Neuronal stem cell (in vitro differentiated cells): ENCODE measurements at regions not wholly inside any gene's neighbourhood (a gene's known extent, or its start where the extent isn't known, plus 50 kb on each side); places are given as distances from the start of the nearest gene placed in this dataset.

ENCODE experiments used
- DNase-seq: peaks from one replicate; pipeline ENCODE4 v3.0.0-alpha.2; 2013; ENCODE audit warnings: low spot score
- H2AFZ ChIP-seq: one replicate; pipeline ENCODE4 v1.6.1; 2013; ENCODE audit warnings: mild to moderate bottlenecking, low read length, inconsistent platforms
- H2AK5ac ChIP-seq: 2 replicates; pipeline ENCODE4 v1.6.1; 2013; ENCODE audit warnings: low read depth, mild to moderate bottlenecking, inconsistent platforms, low read length, moderate library complexity, mixed read lengths
- H2BK120ac ChIP-seq: 2 replicates; pipeline ENCODE4 v1.6.1; 2013; ENCODE audit warnings: low read depth, mild to moderate bottlenecking, inconsistent platforms, low read length, moderate library complexity, mixed read lengths
- H2BK12ac ChIP-seq: one replicate; pipeline ENCODE4 v1.6.1; 2013; ENCODE audit warnings: low read length, inconsistent platforms
- H2BK15ac ChIP-seq: 2 replicates; pipeline ENCODE4 v1.6.1; 2013; ENCODE audit warnings: mild to moderate bottlenecking, low read length, inconsistent platforms, mixed read lengths
- H2BK5ac ChIP-seq: one replicate; pipeline ENCODE4 v1.6.1; 2013; ENCODE audit warnings: inconsistent platforms, mild to moderate bottlenecking, low read length, moderate library complexity
- H3K14ac ChIP-seq: one replicate; pipeline ENCODE4 v1.6.1; 2013; ENCODE audit warnings: low read length, inconsistent platforms
- H3K18ac ChIP-seq: 2 replicates; pipeline ENCODE4 v1.6.1; 2013; ENCODE audit warnings: low read length, inconsistent platforms
- H3K23ac ChIP-seq: 2 replicates; pipeline ENCODE4 v1.6.1; 2013; ENCODE audit warnings: low read depth, mild to moderate bottlenecking, mixed read lengths, low read length, inconsistent platforms; ENCODE audit not compliant: poor library complexity
- H3K27ac ChIP-seq: replicated peaks from 3 replicates; pipeline ENCODE4 v1.5.1; 2013; ENCODE audit warnings: low read length, inconsistent platforms
- H3K27me3 ChIP-seq, 3 experiments: 2 replicates each; pipeline ENCODE4 v1.6.1; 2013; ENCODE audit warnings: low read length in 3 of 3, mild to moderate bottlenecking in 2 of 3, inconsistent platforms in 1 of 3, low read depth in 1 of 3, mixed read lengths in 1 of 3, moderate library complexity in 1 of 3; ENCODE audit not compliant: control insufficient read depth in 3 of 3, insufficient read depth in 3 of 3
- H3K36me3 ChIP-seq, 2 donors: replicated peaks in 1 of 2; 2 replicates each; pipeline ENCODE4 v1.6.1; 2013; ENCODE audit warnings: low read length in 2 of 2; ENCODE audit not compliant: control insufficient read depth in 2 of 2, insufficient read depth in 2 of 2
- H3K4ac ChIP-seq: 2 replicates; pipeline ENCODE4 v1.6.1; 2013; ENCODE audit warnings: inconsistent platforms, mild to moderate bottlenecking, low read length, moderate library complexity
- H3K4me1 ChIP-seq, 2 donors: 1 replicate in 1 of 2; 2 replicates in 1 of 2; pipeline ENCODE4 v1.6.1; 2013; ENCODE audit warnings: low read length in 2 of 2, low read depth in 1 of 2; ENCODE audit not compliant: control insufficient read depth in 2 of 2, insufficient read depth in 1 of 2
- H3K4me2 ChIP-seq: one replicate; pipeline ENCODE4 v1.6.1; 2013; ENCODE audit warnings: mild to moderate bottlenecking, low read length, inconsistent platforms; ENCODE audit not compliant: insufficient read depth, poor library complexity, severe bottlenecking
- H3K4me3 ChIP-seq, 2 donors: 2 replicates each; pipeline ENCODE4 v1.5.1; 2013; ENCODE audit warnings: low read length in 2 of 2, mild to moderate bottlenecking in 2 of 2, inconsistent platforms in 1 of 2, moderate library complexity in 1 of 2
- H3K79me1 ChIP-seq: one replicate; pipeline ENCODE4 v1.6.1; 2013; ENCODE audit warnings: low read depth, mild to moderate bottlenecking, inconsistent platforms, low read length, moderate library complexity
- H3K9ac ChIP-seq: one replicate; pipeline ENCODE4 v1.6.1; 2013; ENCODE audit warnings: mild to moderate bottlenecking, low read depth, low read length, inconsistent platforms; ENCODE audit not compliant: poor library complexity
- H3K9me3 ChIP-seq, 2 donors: replicated peaks in 1 of 2; 2 replicates each; pipeline versions ENCODE3 to v1.6.1; 2013; ENCODE audit warnings: low read length in 2 of 2, mild to moderate bottlenecking in 2 of 2, inconsistent platforms in 1 of 2, low read depth in 1 of 2, mixed read lengths in 1 of 2, moderate library complexity in 1 of 2; ENCODE audit not compliant: control insufficient read depth in 2 of 2, insufficient read depth in 1 of 2
- H4K8ac ChIP-seq: one replicate; pipeline ENCODE4 v1.6.1; 2013; ENCODE audit warnings: low read depth, mild to moderate bottlenecking, inconsistent platforms, low read length, moderate library complexity
- H4K91ac ChIP-seq: one replicate; pipeline ENCODE4 v1.6.1; 2013; ENCODE audit warnings: low read length, low read depth, mild to moderate bottlenecking, inconsistent platforms; ENCODE audit not compliant: poor library complexity
- WGBS, 2 donors: extraction: QIAGEN DNeasy Blood & Tissue Kit; methylation state at CpG; one replicate each; pipeline ENCODE4 v1.1.7; 2013; ENCODE audit warnings: missing lambda C conversion rate in 2 of 2, mixed read lengths in 1 of 2; ENCODE audit not compliant: insufficient read length in 2 of 2, insufficient replicate concordance in 1 of 2; ENCODE audit errors: extremely low coverage in 2 of 2; 5-methylcytosine and 5-hydroxymethylcytosine counted together

DNA sequence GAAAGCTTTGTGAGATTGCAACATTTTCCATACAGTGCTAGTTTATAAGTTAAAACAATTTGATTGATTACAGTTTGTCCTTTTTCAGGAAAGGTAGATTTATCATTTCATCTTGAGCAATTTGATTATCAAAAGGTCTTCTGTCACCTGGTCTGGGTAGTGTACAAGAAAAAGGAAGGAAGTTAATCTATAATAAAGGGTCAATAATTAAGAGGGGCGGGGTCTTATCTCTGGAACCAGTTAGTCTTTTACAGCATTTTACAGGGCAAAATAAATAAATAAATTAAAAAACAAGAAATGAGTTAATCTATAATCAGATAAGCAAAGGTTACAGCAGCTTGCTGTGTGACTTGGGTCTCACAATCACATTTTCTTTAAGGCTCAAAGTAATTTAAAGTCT is 277.8 kb upstream of the GYPC start:
- Histone ChIP-seq H3K27me3 (no peaks in the 10 kb centered on the region), H3K27ac (no peak overlapping the region), H3K4me3 (no peak overlapping the region), H3K4me1 (peaks cover 0 to 6% of the 10 kb centered on the region in 2 donors), H3K18ac (no peak overlapping the region), H2BK5ac (no peak overlapping the region), H2BK15ac (no peak overlapping the region), H2AFZ (no peak overlapping the region), H3K9me3 (no peaks in the 10 kb centered on the region), H3K36me3 (no peaks in the 10 kb centered on the region), H3K79me1 (no peaks in the 10 kb centered on the region), H3K9ac (no peak overlapping the region), H3K14ac (no peak overlapping the region), H4K8ac (no peak overlapping the region), H4K91ac (no peak overlapping the region), H3K4ac (no peak overlapping the region), H2BK12ac (no peak overlapping the region), H3K23ac (no peak overlapping the region), H2BK120ac (no peak overlapping the region), H3K4me2 (no peak overlapping the region), H2AK5ac (no peak overlapping the region)
- no peak for DNase-seq
- no CpG with 5 or more reads among the region's 1 CpG for WGBS, 2 donors

GRCh38 chr2:126381091-126381490 is 274.9 kb upstream of the GYPC start:
- Histone ChIP-seq H3K27ac (no peak overlapping the region), H3K4me2 (no peak overlapping the region), H3K27me3 (no peaks in the 10 kb centered on the region), H3K4ac (no peak overlapping the region), H2BK12ac (no peak overlapping the region), H3K4me3 (no peak overlapping the region), H4K91ac (no peak overlapping the region), H2AFZ (no peak overlapping the region), H3K9ac (no peak overlapping the region), H3K4me1 (peaks cover 0 to 6% of the 10 kb centered on the region in 2 donors), H3K14ac (no peak overlapping the region), H3K18ac (no peak overlapping the region), H4K8ac (no peak overlapping the region), H3K23ac (no peak overlapping the region), H2BK15ac (no peak overlapping the region), H2BK5ac (no peak overlapping the region), H3K36me3 (no peaks in the 10 kb centered on the region), H3K79me1 (no peaks in the 10 kb centered on the region), H2BK120ac (no peak overlapping the region), H2AK5ac (no peak overlapping the region), H3K9me3 (no peaks in the 10 kb centered on the region)
- DNase-seq = no peak
- WGBS, 2 donors = no CpG with 5 or more reads among the region's 8 CpGs

- no peak overlapping the region for H3K9ac ChIP-seq
- no peak overlapping the region for H4K8ac ChIP-seq
- H3K14ac ChIP-seq = no peak overlapping the region
- no peak overlapping the region for H3K4me2 ChIP-seq
- H2BK12ac ChIP-seq = no peak overlapping the region
- H3K23ac ChIP-seq = no peak overlapping the region
- H3K36me3 ChIP-seq = no peaks in the 10 kb centered on the region
- no peak overlapping the region for H4K91ac ChIP-seq
- H3K79me1 ChIP-seq = no peaks in the 10 kb centered on the region
- no CpG with 5 or more reads among the region's 5 CpGs for WGBS, 2 donors
- H2BK120ac ChIP-seq = no peak overlapping the region
- H3K9me3 ChIP-seq = peaks cover 0 to 2% of the 10 kb centered on the region in 2 donors
- no peak overlapping the region for H2BK15ac ChIP-seq
- no peaks in the 10 kb centered on the region for H3K27me3 ChIP-seq
- DNase-seq = no peak
- no peak overlapping the region for H3K4me3 ChIP-seq
- no peak overlapping the region for H3K4ac ChIP-seq
- H2BK5ac ChIP-seq = no peak overlapping the region
- no peak overlapping the region for H2AFZ ChIP-seq
- H2AK5ac ChIP-seq = no peak overlapping the region
- no peak overlapping the region for H3K27ac ChIP-seq
- no peak overlapping the region for H3K18ac ChIP-seq
- H3K4me1 ChIP-seq = peaks cover 0 to 6% of the 10 kb centered on the region in 2 donors
Observed at GRCh38 chr2:126382998-126383397, 273.0 kb upstream of the GYPC start.

DNA sequence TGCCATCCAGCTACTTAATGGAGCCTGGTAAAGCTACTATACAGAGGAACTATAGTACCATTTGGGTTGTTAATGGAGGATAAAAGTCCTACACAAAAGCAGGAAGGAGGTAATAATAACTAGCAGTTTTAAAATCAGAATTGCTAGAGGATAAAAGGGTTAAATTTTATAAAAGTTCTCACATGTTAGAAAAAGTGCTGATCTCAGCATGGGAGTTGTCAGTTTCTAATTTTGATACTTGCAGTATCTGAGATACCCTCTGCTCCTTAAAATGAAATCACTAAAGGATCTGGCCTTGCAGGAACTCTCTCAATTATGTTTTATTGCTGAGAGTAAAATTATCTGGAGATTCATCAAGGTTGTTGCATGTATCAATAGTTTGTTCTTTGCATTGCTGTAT is 272.2 kb upstream of the GYPC start:
- no peaks in the 10 kb centered on the region for H3K27me3 ChIP-seq
- no peak overlapping the region for H3K9ac ChIP-seq
- no peak overlapping the region for H3K4me2 ChIP-seq
- H4K8ac ChIP-seq = no peak overlapping the region
- no peak overlapping the region for H2AK5ac ChIP-seq
- H2BK15ac ChIP-seq = no peak overlapping the region
- no peak overlapping the region for H4K91ac ChIP-seq
- no peak for DNase-seq
- peaks cover 0 to 6% of the 10 kb centered on the region in 2 donors for H3K4me1 ChIP-seq
- H3K18ac ChIP-seq = no peak overlapping the region
- H3K14ac ChIP-seq = no peak overlapping the region
- no peak overlapping the region for H2BK5ac ChIP-seq
- no peak overlapping the region for H3K27ac ChIP-seq
- H3K79me1 ChIP-seq = no peaks in the 10 kb centered on the region
- no peak overlapping the region for H3K4ac ChIP-seq
- no peak overlapping the region for H3K23ac ChIP-seq
- H3K4me3 ChIP-seq = no peak overlapping the region
- peaks cover 0 to 2% of the 10 kb centered on the region in 2 donors for H3K9me3 ChIP-seq
- no peak overlapping the region for H2AFZ ChIP-seq
- no peak overlapping the region for H2BK12ac ChIP-seq
- no peak overlapping the region for H2BK120ac ChIP-seq
- H3K36me3 ChIP-seq = no peaks in the 10 kb centered on the region
